Activated CD8-positive, alpha-beta memory T cell treated with anti-CD3 and anti-CD28 coated beads for 4 hours (primary cell): ENCODE measurements at regions not wholly inside any gene's neighbourhood (a gene's known extent, or its start where the extent isn't known, plus 50 kb on each side); places are given as distances from the start of the nearest gene placed in this dataset.

Experiments used
- DNase-seq, 2 donors: peaks; one replicate each; pipeline ENCODE4 v3.0.0-alpha.2; 2020; ENCODE audit warnings: low read depth in 2 of 2

DNA sequence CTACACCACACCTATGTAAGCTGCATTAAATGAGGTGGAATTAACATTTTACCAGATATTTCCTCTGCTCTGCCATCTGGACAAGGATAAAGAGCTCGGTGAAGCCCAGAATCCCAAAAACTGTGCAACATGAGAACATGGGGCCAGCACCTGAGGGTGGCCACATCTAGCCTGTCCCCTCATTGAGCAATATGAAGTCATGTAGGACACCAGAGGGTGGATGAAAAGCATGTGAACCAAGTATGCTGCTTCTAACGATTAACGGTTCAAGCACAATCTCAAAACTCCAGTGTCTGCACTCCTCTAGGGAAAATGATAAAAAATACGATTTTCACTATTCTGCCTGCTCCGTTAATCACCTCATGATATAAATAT lies 545.8 kb downstream of the EBF1 start:
- no peak for DNase-seq

DNA sequence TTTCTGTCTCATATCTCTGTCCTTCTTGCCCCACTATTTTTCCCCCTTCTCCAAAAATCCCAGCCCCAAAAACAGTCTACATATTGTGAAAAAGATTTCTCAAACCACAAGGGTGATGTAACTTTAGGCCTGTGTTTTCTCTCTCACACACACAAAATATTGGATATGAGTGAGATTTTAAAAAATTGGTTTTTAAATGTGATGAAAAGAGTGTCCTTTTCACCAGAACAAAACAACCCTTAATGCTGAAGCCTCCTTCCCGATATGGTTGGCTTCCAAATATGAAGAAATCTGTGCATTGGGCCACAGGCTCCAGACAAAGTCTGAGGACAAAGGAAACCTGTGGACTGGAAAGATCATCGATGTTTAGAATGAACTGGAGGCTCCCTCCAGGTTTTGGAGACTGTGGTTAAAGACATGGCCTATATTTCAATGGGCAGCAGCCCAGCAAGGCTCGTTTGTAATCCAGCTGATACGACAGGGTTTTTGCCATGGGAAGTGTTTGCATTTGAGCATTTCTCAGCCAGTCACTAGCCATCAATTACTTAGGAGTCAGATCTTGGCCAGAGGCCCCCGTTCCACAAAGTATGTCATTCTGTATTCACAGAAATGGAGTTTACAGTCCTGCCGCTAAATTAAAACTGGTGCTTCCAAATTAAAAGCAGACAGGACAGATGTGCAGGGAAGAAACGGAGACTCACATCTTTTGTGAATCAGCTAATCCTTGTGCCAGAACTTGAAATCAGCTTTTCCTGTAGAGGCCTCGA lies 546.3 kb downstream of the EBF1 start:
- no peak for DNase-seq

DNA sequence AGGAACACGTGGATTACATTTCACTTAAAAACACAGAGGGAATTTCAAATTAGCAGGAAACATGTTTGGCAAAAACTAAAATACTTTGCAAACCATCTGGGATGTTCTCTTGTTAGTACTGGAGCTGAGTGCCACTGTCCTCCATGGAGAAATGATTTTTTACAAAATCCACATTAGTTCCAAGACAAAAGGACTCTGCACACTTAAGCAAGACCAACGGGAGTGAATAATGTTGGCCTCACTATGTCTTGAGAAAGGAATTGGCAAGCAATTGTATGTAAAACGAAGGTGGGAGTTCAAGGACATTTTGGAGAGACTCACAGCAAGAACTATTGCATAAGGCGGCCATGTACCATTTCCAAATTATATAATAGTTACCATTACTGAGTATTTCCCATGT lies 547.5 kb downstream of the EBF1 start:
- DNase-seq, result no peak

DNA sequence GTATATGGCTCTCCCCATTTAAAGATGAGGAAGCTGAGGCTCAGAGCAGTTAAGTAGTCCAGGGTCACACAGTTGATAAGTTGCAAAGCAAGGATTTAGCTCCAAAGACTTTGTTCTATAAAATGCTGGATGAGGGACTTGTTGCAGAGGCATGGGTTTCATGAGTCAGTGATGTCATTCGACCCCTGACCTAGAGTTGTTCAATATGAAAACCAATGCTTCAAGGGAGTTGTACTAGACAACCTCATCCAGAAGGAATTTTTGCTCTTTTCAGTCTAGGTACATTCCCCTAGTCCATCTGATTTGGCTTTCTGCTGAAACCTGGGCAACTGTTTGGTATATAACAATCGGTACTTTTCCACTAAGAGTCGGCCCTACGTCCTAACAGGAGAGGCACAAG lies 550.4 kb downstream of the EBF1 start:
- DNase-seq, result no peak

DNA sequence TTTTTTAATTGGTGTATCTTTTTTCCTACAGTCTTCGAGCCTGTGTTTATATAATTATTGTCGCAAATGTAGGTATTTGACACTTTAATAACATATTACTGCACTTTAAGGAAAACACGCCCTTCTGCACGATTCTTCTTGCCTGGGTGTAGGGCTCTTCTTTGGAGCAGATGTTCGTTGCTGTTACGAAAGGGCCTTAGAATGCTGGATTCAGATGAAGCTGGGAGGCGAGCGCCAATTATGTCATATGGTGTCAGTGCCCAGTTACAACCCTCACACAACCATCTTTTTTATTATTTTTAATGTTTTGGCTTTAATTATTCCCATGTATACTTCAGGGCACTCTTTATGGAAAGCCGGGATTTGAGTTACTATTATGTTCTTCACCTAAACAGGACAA lies 553.0 kb downstream of the EBF1 start:
- DNase-seq, result no peak

DNA sequence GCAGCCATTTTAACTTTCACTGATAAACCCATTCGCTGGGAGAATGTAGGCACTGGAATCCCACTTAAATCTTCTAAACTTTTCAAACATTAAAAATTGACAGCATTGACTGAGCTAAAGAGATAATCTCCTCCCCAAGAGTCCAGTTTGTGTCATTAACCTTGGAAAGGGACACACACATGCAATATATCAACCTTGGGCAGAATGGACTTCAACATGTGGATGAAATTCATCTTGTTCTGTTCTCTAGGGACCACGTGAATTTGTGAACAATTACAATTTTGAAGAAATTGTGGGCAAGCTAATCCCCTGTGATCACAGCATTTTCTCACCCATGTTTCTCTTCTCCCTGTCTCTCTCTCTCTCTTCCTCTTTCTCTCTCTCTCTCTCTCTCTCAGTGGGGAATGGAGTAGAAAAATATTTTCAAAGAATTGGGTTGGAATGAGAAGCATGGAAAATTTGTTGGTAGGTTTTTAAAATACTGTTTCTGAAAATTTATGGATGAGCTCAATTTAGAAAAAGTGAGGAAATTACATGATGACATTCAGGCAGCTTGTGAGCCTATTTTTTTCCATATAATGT lies 553.7 kb downstream of the EBF1 start:
- no peak for DNase-seq

DNA sequence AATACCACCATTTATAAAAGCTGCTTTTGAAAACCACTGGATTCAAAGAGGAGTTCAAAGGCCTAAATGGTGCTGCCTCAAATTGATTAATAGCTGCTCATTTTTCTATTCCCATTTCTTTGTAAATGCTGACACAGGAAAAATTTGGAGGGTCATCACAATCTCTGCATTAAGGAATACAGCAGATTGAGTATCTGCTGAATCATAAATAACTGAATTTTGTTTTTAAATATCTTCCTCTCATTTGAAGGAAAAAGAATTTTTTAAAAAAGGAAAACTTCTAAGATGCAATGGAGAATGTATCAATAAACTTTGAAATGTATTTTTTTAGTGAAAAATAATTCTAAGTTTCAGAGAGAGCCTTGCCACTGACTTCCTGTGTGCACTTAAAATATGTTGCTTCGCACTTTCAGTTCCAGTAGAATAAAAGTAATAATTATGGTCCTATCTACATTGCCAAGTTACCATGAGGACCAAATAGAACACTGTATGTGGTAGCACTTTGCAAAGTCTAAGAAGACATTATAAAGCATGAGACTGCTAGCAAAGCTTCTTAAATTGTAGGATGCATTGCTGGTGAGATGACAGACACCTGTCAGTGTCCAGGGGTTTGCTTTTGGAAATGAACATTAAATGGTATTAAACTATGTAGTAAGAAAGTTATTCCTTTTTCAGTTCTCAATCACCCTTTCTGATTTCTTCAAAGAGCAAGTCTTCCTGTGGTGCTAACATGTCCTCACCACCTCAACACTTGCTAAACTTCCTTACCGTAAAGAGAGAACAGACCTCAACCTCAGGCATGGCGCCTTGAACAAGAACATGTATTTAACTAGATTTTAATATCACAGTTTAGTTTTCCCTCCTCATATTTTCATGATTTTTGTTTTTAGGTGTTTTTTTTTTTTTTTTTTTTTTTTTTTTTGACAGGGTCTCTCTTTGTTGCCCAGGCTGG lies 555.1 kb downstream of the EBF1 start:
- no peak for DNase-seq

DNA sequence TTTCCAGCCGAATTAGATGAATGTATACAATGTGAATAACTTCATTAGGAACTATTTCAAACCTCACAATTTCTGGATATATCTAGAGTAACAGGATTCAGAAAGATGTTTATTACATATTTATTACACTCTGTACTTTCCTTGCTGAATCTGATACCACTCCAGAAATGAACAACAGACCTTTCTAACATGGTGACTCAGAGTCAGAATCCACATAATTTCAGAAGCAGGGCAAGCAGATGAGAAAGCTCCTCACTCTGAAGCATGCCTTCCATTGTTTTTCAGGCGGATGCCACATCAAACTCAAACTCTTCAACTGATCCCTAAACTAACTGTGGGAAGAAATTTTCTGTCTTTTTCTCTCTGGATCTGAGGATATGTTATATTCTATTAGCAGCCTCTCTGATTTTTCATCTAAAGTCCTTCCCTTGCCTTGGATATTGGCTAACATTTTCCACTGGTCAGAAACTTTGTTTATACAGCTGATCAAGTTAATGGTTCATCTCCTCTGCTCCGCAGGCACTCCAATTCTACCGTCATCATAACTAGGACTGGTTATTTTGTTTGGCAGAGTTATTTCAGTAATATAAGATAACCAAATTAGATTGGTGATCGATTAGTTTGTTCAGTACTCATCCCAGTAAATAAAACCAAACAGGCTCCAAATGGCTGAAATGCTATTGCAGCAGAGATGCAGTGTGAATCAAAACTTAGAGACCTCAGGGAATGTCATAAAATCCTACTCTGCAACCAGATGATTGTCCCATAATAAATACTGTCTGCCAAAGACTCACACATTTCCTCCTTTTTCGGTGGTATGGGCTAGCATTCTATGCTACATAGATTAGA lies 556.0 kb downstream of the EBF1 start:
- no peak for DNase-seq

DNA sequence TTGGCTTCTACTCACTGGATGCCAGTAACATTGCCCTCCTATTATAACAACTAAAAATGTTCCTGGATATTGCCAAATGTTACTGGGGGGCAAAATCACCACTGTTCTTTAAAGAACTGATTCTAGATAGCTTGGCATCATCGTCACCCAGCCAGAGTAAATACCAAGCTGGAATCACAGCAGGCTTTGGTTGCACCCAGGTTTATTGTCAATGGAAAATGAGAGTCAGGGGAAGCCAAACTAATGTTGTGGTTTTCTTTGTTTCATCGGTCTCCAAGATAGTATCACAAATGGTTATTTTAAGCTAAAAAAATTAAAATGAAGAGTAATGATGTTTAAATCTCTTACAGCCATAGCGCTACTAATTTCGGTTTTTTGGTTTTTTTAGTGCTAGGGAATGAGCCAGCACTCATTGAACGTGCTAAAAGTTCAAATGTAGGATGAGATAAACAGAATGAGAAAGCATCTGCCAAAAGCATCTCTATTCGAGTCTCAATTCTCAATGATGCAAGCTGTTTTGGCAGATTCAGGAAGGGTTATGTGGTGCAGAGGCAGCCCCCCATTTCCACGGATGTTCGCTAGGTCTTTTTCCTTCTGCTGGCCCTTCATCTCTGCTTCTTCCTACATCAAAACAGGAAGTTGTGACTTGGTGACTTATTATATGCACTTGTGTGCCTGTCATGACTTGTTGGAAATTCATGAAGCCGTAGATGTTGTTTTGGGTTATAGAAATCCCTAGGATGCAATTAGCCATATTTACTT lies 558.0 kb downstream of the EBF1 start:
- no peak for DNase-seq

DNA sequence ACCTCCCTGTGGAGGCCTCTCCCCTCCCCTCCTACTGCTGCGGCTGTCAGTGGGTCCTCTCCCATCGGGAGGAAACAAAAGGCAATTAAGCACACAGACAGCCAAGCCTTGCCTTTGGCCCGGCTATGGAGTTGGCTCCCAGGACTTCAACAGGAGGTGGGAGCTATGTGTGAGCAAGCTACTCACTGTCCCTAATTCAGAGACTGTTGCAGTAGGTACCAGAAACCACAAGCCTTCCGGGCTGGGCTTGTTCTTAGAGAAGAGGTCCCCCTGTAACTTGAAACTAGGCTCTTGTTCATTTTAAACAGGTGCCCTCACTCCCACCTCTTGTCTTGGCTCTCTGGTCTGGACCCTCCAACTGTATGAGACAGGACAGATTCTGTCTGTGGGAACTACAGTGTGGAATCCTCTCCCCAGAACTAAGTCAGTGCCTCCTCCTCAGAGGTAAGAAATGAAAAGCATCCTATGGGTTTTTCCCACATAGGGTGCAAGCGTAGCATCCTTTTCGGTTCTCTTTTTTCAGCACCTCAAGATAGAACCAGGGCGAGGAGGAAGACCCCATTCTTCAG lies 561.1 kb downstream of the EBF1 start:
- no peak for DNase-seq

DNA sequence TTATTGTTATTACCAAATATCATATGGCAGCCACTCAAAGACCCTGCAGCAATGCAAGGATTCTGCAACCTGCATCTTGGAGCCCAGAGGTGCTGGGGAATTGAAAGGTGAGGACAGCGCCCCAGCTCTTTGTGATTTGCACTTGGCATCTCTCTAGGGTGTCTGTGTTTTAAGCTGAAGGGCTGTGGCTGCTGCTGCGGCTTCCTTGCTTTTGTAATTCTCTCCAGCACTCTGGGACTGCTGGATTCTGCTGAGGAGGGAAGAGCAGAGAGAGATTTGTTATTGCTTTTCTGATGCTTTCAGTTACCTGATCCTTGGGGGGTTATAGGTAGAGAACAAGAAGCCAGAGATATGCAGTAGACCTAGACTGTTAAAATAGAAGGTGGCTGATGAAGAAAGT lies 562.4 kb downstream of the EBF1 start:
- DNase-seq, result no peak

DNA sequence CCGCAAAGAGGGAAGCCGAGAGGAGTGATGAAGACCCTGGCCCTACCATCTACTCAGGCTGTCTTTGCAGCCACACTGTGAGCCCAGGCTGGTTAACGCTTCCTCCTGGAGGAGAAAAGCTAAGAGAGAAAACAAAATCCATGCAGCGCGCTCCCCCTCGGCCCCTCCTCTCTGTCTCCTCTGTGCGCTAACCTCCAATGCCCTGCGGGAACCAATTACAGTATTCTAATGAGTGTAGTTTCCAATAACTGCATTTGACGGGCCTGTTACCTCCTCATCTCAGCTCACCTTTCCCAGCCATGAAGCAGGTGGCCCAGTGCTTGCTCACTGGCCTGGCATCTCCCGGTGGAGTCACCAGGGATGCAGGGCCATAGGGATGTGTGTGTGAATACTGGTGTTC lies 565.5 kb downstream of the EBF1 start:
- DNase-seq, result no peak

DNA sequence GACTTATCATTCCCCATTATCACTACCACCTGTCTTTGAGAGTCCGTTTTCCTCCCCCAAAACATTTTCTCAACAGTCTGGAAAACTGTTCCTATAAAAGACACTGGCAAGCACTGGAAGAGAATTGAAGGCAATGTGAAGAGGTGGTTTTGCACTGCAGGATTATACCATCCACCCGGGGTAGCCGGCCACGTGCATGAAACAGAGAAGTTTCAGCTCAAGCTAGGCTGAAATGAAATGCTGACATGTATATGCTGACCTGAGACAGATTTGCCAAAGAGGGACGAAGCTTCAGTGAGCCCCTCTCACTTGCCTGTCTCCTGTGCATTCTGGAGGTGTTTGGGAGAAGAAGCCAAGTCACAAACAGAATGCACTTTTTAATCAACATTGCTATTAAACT lies 567.0 kb downstream of the EBF1 start:
- DNase-seq, result no peak

DNA sequence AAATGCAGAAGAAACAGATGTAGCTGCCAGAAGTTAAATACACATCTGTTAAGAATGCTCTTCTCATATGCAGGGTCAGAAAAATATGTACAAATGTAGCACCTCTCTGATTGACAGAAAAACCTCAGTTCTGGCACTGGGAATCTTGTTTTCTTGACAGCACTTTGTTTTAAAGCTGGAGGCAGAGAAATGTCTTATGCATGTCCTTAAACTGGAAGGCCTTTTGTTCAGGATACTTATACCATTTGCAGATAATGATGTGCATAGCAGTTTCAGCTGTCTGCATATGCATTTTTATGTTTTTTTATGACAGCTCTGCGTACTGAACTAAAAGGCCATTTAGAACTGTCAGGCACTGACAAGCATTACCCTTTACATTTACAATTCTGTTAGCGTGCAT lies 567.9 kb downstream of the EBF1 start:
- no peak for DNase-seq

DNA sequence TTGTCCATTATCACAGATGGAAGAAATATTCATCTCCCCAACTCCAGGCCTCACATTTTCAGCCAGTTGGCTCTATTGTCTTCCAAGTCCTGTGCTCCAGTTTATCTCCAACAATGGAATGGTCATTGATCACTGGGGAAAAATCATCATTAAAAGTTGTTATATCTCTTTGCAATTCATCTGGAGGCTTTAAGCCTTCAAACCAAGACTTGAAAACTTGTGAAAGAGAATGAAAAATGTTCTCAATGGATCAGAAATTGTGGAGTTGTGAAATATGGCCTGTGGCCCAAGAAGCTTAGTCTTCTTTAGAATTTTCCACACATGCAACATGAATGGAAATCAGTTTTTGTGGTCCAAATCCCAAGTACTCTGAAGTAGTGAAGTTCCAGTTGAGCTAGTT lies 569.6 kb downstream of the EBF1 start:
- DNase-seq, result no peak

DNA sequence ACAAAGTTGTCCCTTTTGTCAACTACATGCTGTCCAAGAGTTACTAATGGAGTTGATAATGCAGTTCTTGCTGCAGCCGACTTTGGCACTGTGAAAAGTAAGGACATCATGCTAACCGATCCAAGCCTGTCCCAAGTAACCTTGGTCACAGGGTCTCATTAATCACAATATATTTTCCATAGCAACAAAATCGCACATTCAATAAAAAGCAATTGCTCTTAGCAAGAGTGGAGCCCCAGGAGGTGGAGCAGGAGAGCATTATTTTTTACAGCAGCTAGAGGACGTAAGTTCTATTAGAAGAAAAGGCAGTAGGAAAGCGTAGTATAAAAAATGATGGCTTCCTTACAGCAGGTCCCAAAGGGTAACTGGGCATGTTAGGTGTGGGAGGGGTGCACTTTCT lies 570.3 kb downstream of the EBF1 start:
- no peak for DNase-seq

DNA sequence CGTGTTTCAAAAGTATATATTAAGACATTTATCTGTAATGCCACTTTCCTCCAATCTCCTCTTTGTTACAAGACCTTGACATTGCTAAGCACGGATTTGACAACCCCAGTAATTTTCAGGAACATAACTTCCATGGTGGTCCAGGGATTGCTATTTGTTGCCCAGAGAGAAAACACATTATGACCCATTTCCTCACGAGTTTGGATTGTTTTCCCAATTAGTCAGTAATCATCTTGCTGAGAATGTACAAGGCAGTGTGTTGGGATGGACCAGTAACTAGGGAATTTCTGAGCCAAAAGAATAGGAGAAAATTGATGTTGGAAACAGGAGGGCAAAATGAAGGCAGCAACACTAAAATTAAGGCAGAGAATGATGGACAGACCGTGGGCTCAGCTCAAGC lies 574.1 kb downstream of the EBF1 start:
- DNase-seq, result no peak

DNA sequence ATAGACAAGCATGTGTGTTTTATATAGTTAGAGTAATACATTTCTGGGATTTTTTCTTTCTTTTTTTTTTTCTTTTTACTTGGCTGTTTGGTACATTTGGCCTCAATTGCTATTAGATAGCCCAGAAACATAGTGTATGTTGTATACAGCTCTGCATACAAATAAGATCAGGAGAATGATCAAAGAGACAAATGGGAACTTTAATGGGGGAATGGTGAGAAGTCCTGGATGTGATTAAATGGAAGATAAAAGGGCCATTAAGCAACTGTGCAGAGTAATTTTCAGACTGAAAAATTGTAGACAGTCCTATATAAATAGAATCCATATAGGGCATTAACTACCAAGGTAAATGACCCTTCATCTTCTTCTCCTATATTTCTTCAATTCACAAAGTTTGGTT lies 575.6 kb downstream of the EBF1 start:
- DNase-seq, result no peak

DNA sequence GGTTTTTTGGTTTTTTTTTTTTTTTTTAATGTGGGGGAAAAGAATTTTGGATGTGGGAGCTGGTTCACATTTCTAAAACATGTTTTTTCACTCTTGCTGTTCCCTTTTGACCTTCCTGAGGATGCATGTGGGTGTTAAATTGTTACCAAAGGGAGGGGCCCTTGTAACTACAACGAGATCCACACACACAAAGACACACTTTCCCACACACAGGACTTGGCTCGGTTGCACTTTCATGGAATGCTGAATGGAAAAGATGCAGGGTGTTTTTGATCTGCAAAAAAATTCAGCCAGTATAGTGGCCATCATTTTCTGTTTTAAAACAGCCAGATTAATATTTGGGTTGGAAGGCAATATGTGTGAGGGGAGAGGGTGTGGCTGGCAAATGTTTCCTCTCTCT lies 576.9 kb downstream of the EBF1 start:
- DNase-seq, result no peak

DNA sequence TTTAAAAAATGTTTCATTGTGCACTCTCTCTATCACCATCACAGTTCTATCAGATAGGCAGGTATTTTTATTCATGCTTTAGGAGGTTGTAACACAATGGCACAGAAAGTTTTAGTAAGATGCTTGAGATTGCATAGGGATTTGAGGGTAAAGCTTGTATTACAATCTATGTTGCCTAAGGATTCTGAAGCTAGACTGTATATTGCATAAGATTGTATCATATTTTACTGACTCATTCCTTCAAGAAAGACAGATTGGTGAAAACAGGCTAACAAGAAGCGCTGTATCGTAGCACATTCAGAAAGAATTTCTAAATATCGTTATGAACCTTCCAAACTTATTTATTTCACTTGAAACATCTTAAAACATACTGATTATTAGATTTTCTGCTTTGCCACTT lies 577.7 kb downstream of the EBF1 start:
- DNase-seq, result no peak
